ENCODE measurements at regions not wholly inside any gene's neighbourhood (a gene's known extent, or its start where the extent isn't known, plus 50 kb on each side); places are given as distances from the start of the nearest gene placed in this dataset.

- DNase-seq (ENCODE audit: low spot score) = no peak
- no peaks in the 10 kb centered on the region for H3K36me3 Mint-ChIP-seq (ENCODE audit: low read depth, unreplicated experiment)
- no peak overlapping the region for H3K27ac Mint-ChIP-seq (ENCODE audit: unreplicated experiment)
Measured at GRCh38 chr1:217010253-217010652, 287.0 kb upstream of the ESRRG start.

DNA sequence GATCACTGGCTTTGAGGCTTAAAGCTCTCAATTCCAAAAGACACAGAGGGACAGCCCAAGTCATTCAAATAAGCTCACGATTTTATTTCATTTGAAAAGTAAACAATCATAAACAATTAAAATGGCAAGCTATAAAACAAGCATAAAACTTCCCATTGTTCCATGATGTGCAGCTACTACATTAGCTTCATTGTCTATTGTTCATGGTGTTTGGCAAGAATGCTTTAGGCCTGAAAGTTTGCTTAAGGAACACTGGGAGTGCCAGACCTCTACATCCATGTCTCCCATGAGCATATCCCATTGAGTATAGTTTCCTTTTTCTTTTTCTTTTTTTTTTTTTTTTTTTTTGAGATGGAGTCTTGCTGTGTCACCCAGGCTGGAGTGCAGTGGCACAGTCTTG is 286.1 kb upstream of the ESRRG start:
- Mint-ChIP-seq H3K4me3 (ENCODE audit: unreplicated experiment) (no peak overlapping the region), H3K4me1 (ENCODE audit: unreplicated experiment) (no peaks in the 10 kb centered on the region), H3K27ac (ENCODE audit: unreplicated experiment) (no peak overlapping the region), H3K9me3 (ENCODE audit: unreplicated experiment) (no peaks in the 10 kb centered on the region), H3K27me3 (ENCODE audit: unreplicated experiment) (no peaks in the 10 kb centered on the region), H3K36me3 (ENCODE audit: low read depth, unreplicated experiment) (no peaks in the 10 kb centered on the region)
- DNase-seq (ENCODE audit: low spot score) = no peak
- TF ChIP-seq CTCF (IDR thresholded peaks at IDR 0.05; ENCODE audit: unreplicated experiment) = no peak

More at GRCh38 chr1:217010253-217010652, 287.0 kb upstream of the ESRRG start:
- H3K27me3 Mint-ChIP-seq (ENCODE audit: unreplicated experiment) = no peaks in the 10 kb centered on the region
- H3K9me3 Mint-ChIP-seq (ENCODE audit: unreplicated experiment) = no peaks in the 10 kb centered on the region
- no peak overlapping the region for H3K4me3 Mint-ChIP-seq (ENCODE audit: unreplicated experiment)
- TF ChIP-seq CTCF (IDR thresholded peaks at IDR 0.05; ENCODE audit: unreplicated experiment) = no peak
- H3K4me1 Mint-ChIP-seq (ENCODE audit: unreplicated experiment) = no peaks in the 10 kb centered on the region

GRCh38 chr1:217004776-217005436 is 281.7 kb upstream of the ESRRG start:
- Mint-ChIP-seq H3K27ac (ENCODE audit: unreplicated experiment) (no peak overlapping the region), H3K4me1 (ENCODE audit: unreplicated experiment) (no peaks in the 10 kb centered on the region), H3K27me3 (ENCODE audit: unreplicated experiment) (no peaks in the 10 kb centered on the region), H3K36me3 (ENCODE audit: low read depth, unreplicated experiment) (no peaks in the 10 kb centered on the region), H3K4me3 (ENCODE audit: unreplicated experiment) (no peak overlapping the region), H3K9me3 (ENCODE audit: unreplicated experiment) (no peaks in the 10 kb centered on the region)
- no peak for TF ChIP-seq CTCF (IDR thresholded peaks at IDR 0.05; ENCODE audit: unreplicated experiment)
- DNase-seq (ENCODE audit: low spot score) = no peak

DNA sequence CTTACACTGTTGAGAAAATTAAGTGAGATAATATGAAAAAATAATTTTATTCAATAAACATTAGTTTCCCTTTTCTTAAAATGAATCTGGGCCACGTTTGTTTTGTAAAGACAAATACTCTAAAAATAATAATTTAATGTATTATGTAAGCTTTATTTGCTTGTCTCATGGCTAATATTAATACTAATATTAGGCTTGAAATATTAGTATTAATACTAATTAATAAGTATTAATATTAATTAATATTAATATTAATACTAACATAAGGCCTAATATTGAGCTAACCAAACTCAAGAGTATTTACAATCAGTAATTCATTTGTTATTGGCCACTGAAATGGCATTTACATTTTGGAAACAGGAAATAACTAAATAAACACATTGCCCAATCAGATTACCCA is 280.1 kb upstream of the ESRRG start:
- Mint-ChIP-seq H3K27ac (ENCODE audit: unreplicated experiment) (no peak overlapping the region), H3K4me1 (ENCODE audit: unreplicated experiment) (no peaks in the 10 kb centered on the region), H3K9me3 (ENCODE audit: unreplicated experiment) (no peaks in the 10 kb centered on the region), H3K27me3 (ENCODE audit: unreplicated experiment) (no peaks in the 10 kb centered on the region), H3K36me3 (ENCODE audit: low read depth, unreplicated experiment) (no peaks in the 10 kb centered on the region), H3K4me3 (ENCODE audit: unreplicated experiment) (no peak overlapping the region)
- DNase-seq (ENCODE audit: low spot score) = no peak
- TF ChIP-seq CTCF (IDR thresholded peaks at IDR 0.05; ENCODE audit: unreplicated experiment) = no peak

DNA sequence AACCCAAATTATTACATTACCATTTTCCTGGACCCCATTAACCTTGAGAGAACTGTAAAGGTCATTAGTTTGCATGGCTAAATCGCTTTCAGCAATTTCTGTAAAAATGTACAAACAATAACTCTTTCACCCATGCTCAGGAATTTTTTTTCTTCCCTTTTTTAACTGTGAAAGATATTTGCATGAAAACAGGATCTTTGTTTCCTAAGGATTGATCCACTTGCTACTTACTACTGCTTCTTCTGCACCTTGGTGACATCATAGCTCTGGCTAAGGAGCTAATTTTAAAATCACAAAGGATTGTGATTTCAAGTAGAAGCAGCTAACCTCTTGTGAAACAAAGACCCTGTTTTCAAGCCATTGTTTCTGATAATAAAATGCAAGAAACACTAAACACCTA is 274.6 kb upstream of the ESRRG start:
- Mint-ChIP-seq H3K4me3 (ENCODE audit: unreplicated experiment) (no peak overlapping the region), H3K9me3 (ENCODE audit: unreplicated experiment) (no peaks in the 10 kb centered on the region), H3K27me3 (ENCODE audit: unreplicated experiment) (no peaks in the 10 kb centered on the region), H3K36me3 (ENCODE audit: low read depth, unreplicated experiment) (no peaks in the 10 kb centered on the region), H3K4me1 (ENCODE audit: unreplicated experiment) (no peaks in the 10 kb centered on the region), H3K27ac (ENCODE audit: unreplicated experiment) (no peak overlapping the region)
- DNase-seq (ENCODE audit: low spot score) = no peak
- TF ChIP-seq CTCF (IDR thresholded peaks at IDR 0.05; ENCODE audit: unreplicated experiment) = no peak
